Panc1 (cell line): ENCODE measurements at regions not wholly inside any gene's neighbourhood (a gene's known extent, or its start where the extent isn't known, plus 50 kb on each side); places are given as distances from the start of the nearest gene placed in this dataset.

ENCODE experiments used
- ATAC-seq: fragments of 200-7000 bp; cut with Tn5 transposase; 2 replicates; pipeline ENCODE4 v1.9.1; 2020; ENCODE audit warnings: mild to moderate bottlenecking, moderate library complexity
- BruUV-seq: library from RNA; stranded (reverse); fragments of 400-500 nt; replicated peaks from 2 replicates; lab custom pipeline; 2021; lab: Mats Ljungman, UMichigan
- CTCF ChIA-PET: fragments of 300-600 bp; sonication (Branson Sonifier 250); formaldehyde crosslinking; loops from one replicate; lab custom pipeline; 2022; ENCODE audit warnings: antibody characterized with exemption; lab: Charles Lee
- POLR2A ChIA-PET: fragments of 300-600 bp; sonication (Branson Sonifier 250); formaldehyde crosslinking; loops from one replicate; lab custom pipeline; 2022; ENCODE audit warnings: antibody characterized with exemption; lab: Charles Lee
- DNase-seq: peaks from one replicate; pipeline ENCODE4 v3.0.0-alpha.2; 2010; ENCODE audit warnings: low read depth, low spot score
- H3K27ac ChIP-seq: 2 replicates; pipeline ENCODE4 v1.5.1; 2011; ENCODE audit warnings: mild to moderate bottlenecking, low read length, inconsistent platforms
- H3K27me3 ChIP-seq: fragments of 200-500 bp; sonication (Bioruptor generic); 2 replicates; pipeline ENCODE4 v1.6.0; 2014; ENCODE audit warnings: low read length, inconsistent platforms; ENCODE audit not compliant: control insufficient read depth, insufficient read depth
- H3K36me3 ChIP-seq: fragments of 200-500 bp; sonication (Bioruptor generic); 2 replicates; pipeline ENCODE4 v1.5.1; 2014; ENCODE audit warnings: inconsistent platforms, mild to moderate bottlenecking, low read length, moderate library complexity; ENCODE audit not compliant: control insufficient read depth, insufficient read depth
- H3K4me1 ChIP-seq: 2 replicates; pipeline ENCODE4 v1.5.1; 2011; ENCODE audit warnings: inconsistent platforms, mild to moderate bottlenecking, low read length, moderate library complexity; ENCODE audit not compliant: control insufficient read depth, insufficient read depth
- H3K4me3 ChIP-seq, 2 experiments: 2 replicates each; pipeline ENCODE4 v1.5.1; 2011 to 2012; ENCODE audit warnings: low read depth in 2 of 2, low read length in 2 of 2, mild to moderate bottlenecking in 2 of 2, inconsistent platforms in 1 of 2, moderate library complexity in 1 of 2
- H3K9me3 ChIP-seq: fragments of 200-500 bp; sonication (Bioruptor generic); 2 replicates; pipeline ENCODE4 v1.5.1; 2014; ENCODE audit warnings: low read depth, mild to moderate bottlenecking, inconsistent platforms, low read length, moderate library complexity; ENCODE audit not compliant: control insufficient read depth, insufficient read depth
- CTCF ChIP-seq: fragments of 450-650 bp; IDR thresholded peaks from 2 replicates; pipeline ENCODE4 v1.5.1; 2017; ENCODE audit warnings: mild to moderate bottlenecking
- POLR2AphosphoS5 ChIP-seq: IDR thresholded peaks from 2 replicates; pipeline ENCODE4 v1.6.1; 2012; ENCODE audit warnings: mild to moderate bottlenecking, low read depth, low read length, moderate library complexity
- REST ChIP-seq, 2 experiments: IDR thresholded peaks; 2 replicates each; pipeline ENCODE4 v1.6.1; 2011 to 2012; ENCODE audit warnings: low read depth in 2 of 2, control low read depth in 1 of 2, low read length in 1 of 2, mild to moderate bottlenecking in 1 of 2, moderate library complexity in 1 of 2; ENCODE audit not compliant: insufficient read depth in 1 of 2
- SIN3A ChIP-seq: IDR thresholded peaks from 2 replicates; pipeline ENCODE4 v1.6.1; 2012; ENCODE audit warnings: low read depth, mild to moderate bottlenecking, low read length, moderate library complexity, borderline replicate concordance; ENCODE audit not compliant: insufficient read depth
- TCF7L2 ChIP-seq: IDR thresholded peaks from 2 replicates; pipeline ENCODE4 v1.6.1; 2011; ENCODE audit warnings: mild to moderate bottlenecking, low read depth, low read length, inconsistent platforms
- in situ Hi-C: cut with HindIII; loops from 2 replicates; pipeline ENCODE4 v1.10.0; 2016; ENCODE audit warnings: low sequenced_read_pairs, low pct_unique_long_range_greater_than_20kb
- intact Hi-C: fragments of 100-400 bp; cut with micrococcal nuclease; formaldehyde crosslinking; loops from one replicate; pipeline ENCODE4 v1.10.0; 2022; ENCODE audit not compliant: unreplicated experiment

GRCh38 chr10:2891770-2892124 lies 175.6 kb upstream of the PFKP start:
- Histone ChIP-seq H3K9me3 (no peaks in the 10 kb centered on the region), H3K4me3 (no peak overlapping the region), H3K27ac (no peak overlapping the region), H3K4me1 (no peaks in the 10 kb centered on the region), H3K36me3 (no peaks in the 10 kb centered on the region), H3K27me3 (no peaks in the 10 kb centered on the region)
- BruUV-seq, result no TSS peak
- DNase-seq (no peak), ATAC-seq (no peak)
- intact Hi-C loops (no loop called here), in situ Hi-C loops (no loop called here)
- CTCF ChIA-PET, result no interaction called here
- TF ChIP-seq TCF7L2, result no peak
- TF ChIP-seq REST (IDR thresholded peaks at IDR 0.05; ENCODE audit: insufficient read depth in 1 of 2, low read depth in 2 of 2, low read length in 1 of 2), result no peak
- no peak for TF ChIP-seq SIN3A
- TF ChIP-seq POLR2AphosphoS5, result no peak
- TF ChIP-seq CTCF, result no peak
- POLR2A ChIA-PET, result no interaction called here

GRCh38 chr10:2891073-2891769 lies 176.1 kb upstream of the PFKP start:
- DNase-seq (no peak), ATAC-seq (no peak)
- intact Hi-C loops (no loop called here), in situ Hi-C loops (no loop called here)
- no peak overlapping the region for H3K4me3 ChIP-seq
- CTCF ChIA-PET, result no interaction called here
- H3K27ac ChIP-seq, result no peak overlapping the region
- TF ChIP-seq TCF7L2 (no peak), SIN3A (no peak), CTCF (no peak), POLR2AphosphoS5 (no peak), REST (IDR thresholded peaks at IDR 0.05; ENCODE audit: insufficient read depth in 1 of 2, low read depth in 2 of 2, low read length in 1 of 2) (no peak)
- no TSS peak for BruUV-seq
- no peaks in the 10 kb centered on the region for H3K4me1 ChIP-seq
- H3K36me3 ChIP-seq, result no peaks in the 10 kb centered on the region
- no peaks in the 10 kb centered on the region for H3K27me3 ChIP-seq
- POLR2A ChIA-PET, result no interaction called here
- no peaks in the 10 kb centered on the region for H3K9me3 ChIP-seq
